HG02981 (cell line): ENCODE measurements at regions not wholly inside any gene's neighbourhood (a gene's known extent, or its start where the extent isn't known, plus 50 kb on each side); places are given as distances from the start of the nearest gene placed in this dataset.

Source experiments
- ATAC-seq: cut with Tn5 transposase; IDR thresholded peaks from one replicate; pipeline ENCODE4 v1.9.1; 2021; ENCODE audit warnings: mild to moderate bottlenecking, moderate library complexity; ENCODE audit not compliant: unreplicated experiment

DNA sequence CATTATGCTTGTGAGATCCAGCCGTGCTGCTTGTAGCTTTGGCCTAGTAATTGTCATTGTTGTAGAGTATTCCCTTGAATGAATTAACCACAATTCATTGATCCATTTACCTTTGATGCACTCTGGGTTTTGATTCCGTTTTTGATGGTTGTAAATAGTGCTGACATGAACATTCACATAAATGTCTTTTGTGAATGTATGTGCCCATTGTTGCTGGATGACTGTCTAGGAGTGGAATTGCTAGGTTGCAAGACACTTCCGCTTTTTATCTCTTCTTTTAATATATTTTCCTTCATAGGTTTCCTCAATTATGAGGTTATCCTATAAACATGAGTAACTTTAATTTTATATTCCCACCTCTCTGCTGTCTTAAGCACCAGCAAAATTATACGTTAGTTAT, 104.8 kb upstream of the CCDC68 start:
- ATAC-seq = no peak

DNA sequence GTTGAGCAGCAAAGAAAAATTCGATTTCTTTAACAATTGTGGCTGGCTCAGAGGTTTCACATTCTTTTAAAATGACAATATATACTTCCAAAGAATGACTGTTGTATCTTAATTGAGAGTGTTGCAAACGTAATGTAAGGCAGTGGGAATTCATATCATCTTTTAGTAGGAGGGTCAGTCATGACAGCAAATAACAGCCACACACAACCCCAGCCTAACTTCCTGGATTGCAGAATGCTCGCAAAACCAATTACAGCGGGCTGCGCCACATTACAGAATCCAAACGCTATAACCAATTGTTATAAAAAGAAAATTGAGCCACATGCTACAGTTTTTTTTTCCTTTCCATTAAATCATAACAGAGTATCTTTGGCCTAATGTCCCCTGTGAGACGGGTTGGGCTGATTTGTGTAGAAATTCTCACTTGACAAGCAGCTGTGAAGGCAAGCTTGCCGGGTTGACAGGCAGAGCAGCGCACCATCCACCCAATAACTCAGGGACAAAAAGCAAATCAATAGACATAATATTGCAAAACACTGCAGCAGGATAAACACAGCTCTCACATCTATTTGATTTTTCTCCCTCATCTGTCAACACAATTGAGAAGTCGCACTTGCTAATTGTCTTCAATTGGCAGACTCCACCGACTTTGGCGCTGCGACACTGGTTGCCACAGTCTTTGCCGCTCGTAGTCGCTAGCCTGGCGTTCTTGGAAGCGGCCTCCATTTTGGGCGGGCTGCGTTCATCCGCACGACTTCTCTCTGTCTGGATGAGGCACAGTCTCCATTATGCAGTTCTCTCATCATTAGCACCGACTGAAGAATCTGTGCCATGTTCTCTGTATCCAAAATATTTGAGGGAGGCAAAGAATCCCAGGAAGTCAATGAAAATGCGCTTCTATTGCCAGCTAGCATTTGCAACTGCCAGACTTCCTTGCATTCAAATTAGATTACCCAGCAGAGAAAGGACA, 95.0 kb upstream of the CCDC68 start:
- no peak for ATAC-seq

GRCh38 chr18:55048892-55049291, 89.6 kb upstream of the CCDC68 start:
- ATAC-seq = no peak

DNA sequence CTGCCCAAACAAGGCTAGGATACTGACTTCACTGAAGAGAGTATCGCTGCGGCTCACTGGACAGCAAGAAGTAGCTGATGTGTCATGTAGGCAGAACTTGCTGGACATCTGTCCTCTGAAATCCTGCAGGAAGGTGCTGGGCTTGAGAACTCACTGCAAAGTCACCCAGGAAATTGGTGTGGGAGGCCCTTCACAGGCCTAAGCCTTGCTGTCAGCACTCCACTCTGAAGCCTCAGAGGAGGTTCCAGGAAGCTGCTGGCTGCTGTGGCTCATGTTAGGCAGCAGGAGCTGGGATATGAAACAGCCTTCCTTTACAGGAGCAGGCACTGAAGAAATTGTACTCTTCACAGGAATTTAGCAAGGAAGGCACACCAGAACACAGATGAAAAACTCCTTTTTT, 88.3 kb upstream of the CCDC68 start:
- no peak for ATAC-seq

DNA sequence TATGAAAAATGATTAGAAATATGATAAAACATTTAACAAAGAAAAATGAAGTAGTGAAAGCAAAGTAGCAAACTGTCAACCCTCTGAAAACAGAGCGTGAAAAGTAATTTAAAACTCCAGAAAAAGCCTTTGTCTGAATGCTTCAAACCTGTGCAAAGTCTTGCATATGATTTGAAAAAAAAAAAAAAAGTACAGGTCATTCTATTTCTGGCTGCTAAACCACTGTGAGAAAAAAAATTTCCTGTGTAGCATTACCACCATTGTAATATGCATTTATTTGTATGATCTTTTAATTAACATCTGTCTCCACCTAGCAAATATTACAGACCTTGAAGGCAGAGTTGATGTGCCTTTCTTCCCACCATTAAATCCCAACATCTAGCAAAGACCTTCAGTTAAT, 82.1 kb upstream of the CCDC68 start:
- ATAC-seq = no peak

DNA sequence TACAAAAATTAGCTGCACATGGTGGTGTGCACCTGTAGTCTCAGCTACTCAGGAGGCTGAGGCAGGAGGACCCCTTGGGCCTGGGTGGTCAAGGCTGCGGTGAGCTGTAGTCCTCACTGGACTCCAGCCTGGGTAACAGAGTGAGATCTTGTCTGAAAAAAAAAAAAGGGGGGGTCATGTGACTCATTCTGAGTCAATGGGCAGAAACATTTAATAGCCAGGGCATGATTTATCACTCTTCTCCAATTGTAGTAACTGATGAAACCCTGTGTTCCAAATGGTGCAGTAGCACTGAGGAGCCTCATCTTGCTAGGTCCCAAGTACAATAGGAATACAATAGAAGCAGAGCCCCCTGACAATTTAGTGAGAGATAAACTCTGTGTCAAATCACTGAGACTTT, 78.9 kb upstream of the CCDC68 start:
- no peak for ATAC-seq

DNA sequence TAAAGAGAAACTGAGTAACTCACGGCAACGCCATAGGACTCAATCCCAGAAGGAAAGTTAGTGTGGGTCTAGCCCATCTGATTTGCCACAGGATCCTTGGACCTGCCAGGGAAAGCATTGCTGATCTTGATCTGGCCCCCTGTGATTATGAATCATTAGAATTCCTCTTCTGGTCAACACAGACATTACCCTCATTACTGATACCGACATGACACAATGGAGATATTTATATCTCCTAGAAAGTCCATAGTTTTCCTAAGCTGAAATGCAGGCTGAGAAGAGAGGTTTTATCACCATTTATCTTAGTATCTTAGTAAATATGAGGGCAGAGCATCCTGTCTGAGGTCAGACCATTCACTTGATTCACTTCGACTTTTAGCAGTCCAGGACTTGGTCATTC, 75.5 kb upstream of the CCDC68 start:
- no peak for ATAC-seq

- no peak for ATAC-seq
Observed at GRCh38 chr18:55031979-55032378, 72.7 kb upstream of the CCDC68 start.

- ATAC-seq = no peak
Observed at GRCh38 chr18:55031576-55031975, 72.3 kb upstream of the CCDC68 start.

- no peak for ATAC-seq
Observed at GRCh38 chr18:55031164-55031563, 71.9 kb upstream of the CCDC68 start.

DNA sequence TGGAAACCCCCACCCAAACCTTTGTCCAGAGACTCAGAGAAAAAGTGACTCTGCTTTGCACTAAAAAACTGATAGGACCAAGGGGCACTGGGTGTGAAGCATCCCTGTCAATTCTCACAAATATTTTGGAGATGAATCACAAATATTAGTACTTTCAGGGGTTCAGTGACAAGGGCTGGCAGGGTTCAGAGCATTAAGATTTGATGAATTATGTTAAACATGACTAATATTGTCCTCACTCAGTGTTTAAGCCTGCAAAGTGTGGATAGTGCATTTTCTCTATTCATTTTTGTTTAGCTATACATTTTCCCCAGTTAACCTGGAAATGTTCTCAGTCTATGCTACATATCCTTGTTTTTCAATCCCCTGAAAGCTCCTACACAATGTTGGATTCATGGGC, 65.3 kb upstream of the CCDC68 start:
- ATAC-seq = no peak

- ATAC-seq = no peak
Observed at GRCh38 chr18:55018602-55019001, 59.3 kb upstream of the CCDC68 start.

- ATAC-seq = no peak
Observed at GRCh38 chr18:55014095-55014494, 54.8 kb upstream of the CCDC68 start.

- ATAC-seq = no peak
Observed at GRCh38 chr18:55013685-55014084, 54.4 kb upstream of the CCDC68 start.

DNA sequence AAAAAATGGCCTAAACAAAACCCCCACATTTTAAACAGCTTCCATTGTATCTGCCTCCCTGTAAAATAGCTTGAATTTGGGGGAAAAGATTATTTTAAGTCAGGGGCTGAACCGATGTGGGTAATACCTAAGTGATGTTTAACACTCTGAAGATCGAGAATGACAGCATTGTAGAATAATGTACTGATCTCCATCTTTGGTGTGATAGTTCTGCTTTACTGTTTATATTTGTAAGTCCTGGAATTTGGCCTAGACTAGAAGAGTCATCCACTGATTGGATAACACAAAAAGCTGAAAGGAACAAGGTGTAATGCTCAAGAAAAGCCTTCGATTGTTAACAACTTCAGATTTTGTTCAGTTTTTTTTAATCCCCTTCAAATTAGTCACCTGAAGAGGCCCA, 53.8 kb upstream of the CCDC68 start:
- no peak for ATAC-seq

DNA sequence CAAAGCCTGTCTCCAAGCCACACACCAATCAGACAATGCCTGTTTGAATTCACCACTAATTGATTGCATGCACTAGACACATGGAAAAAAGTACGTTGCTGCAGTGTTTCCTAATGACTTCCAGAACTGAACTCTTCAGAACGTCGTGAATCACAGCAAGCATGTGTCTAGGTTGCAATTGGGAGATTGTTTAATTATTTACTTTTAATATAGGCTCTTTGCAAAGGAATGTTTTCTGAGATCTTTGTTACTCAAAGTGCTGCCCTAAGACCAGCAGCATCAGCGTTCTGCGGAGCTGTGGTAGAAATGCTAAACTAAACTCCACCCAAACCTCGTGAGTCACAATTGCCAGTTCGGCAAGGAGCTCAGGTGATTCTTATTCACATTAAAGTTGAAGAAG, 52.7 kb upstream of the CCDC68 start:
- ATAC-seq = no peak
